GM18520 (cell line): ENCODE measurements at regions not wholly inside any gene's neighbourhood (a gene's known extent, or its start where the extent isn't known, plus 50 kb on each side); places are given as distances from the start of the nearest gene placed in this dataset.
A peak's percentile ranks its signal among the peaks of the same experiment; 100 is the strongest.

Source experiments
- ATAC-seq: cut with Tn5 transposase; IDR thresholded peaks from one replicate; pipeline ENCODE4 v1.9.1; 2021; ENCODE audit not compliant: unreplicated experiment

- no peak for ATAC-seq
Observed at GRCh38 chr5:61821561-61821960, 484.4 kb upstream of the KIF2A start.

- no peak for ATAC-seq
Observed at GRCh38 chr5:61822584-61822983, 483.4 kb upstream of the KIF2A start.

- no peak for ATAC-seq
Observed at GRCh38 chr5:61823065-61823464, 482.9 kb upstream of the KIF2A start.

GRCh38 chr5:61823781-61824180 is 482.2 kb upstream of the KIF2A start:
- ATAC-seq = no peak

- no peak for ATAC-seq
Observed at GRCh38 chr5:61824396-61824795, 481.6 kb upstream of the KIF2A start.

GRCh38 chr5:61827445-61827975 is 478.5 kb upstream of the KIF2A start:
- ATAC-seq = no peak

- no peak for ATAC-seq
Observed at GRCh38 chr5:61828856-61829255, 477.1 kb upstream of the KIF2A start.

- ATAC-seq = no peak
Observed at GRCh38 chr5:61831736-61832135, 474.3 kb upstream of the KIF2A start.

GRCh38 chr5:61837788-61838187 is 468.2 kb upstream of the KIF2A start:
- no peak for ATAC-seq

- no peak for ATAC-seq
Observed at GRCh38 chr5:61840361-61840760, 465.6 kb upstream of the KIF2A start.

GRCh38 chr5:61842840-61843239 is 463.2 kb upstream of the KIF2A start:
- no peak for ATAC-seq

- no peak for ATAC-seq
Observed at GRCh38 chr5:61850696-61851095, 455.3 kb upstream of the KIF2A start.

GRCh38 chr5:61854531-61854930 is 451.5 kb upstream of the KIF2A start:
- no peak for ATAC-seq

GRCh38 chr5:61860978-61861377 is 445.0 kb upstream of the KIF2A start:
- no peak for ATAC-seq

GRCh38 chr5:61866930-61867329 is 439.1 kb upstream of the KIF2A start:
- ATAC-seq = peak; percentile 82

- ATAC-seq = no peak
Observed at GRCh38 chr5:61869333-61869732, 436.7 kb upstream of the KIF2A start.

GRCh38 chr5:61878471-61878870 is 427.5 kb upstream of the KIF2A start:
- ATAC-seq = no peak

- no peak for ATAC-seq
Observed at GRCh38 chr5:61881821-61882487, 424.1 kb upstream of the KIF2A start.

GRCh38 chr5:61882901-61883500 is 423.0 kb upstream of the KIF2A start:
- ATAC-seq = no peak

GRCh38 chr5:61884252-61884855 is 421.7 kb upstream of the KIF2A start:
- ATAC-seq = no peak

GRCh38 chr5:61886214-61886613 is 419.8 kb upstream of the KIF2A start:
- no peak for ATAC-seq

- no peak for ATAC-seq
Observed at GRCh38 chr5:61887271-61887670, 418.7 kb upstream of the KIF2A start.
